HPDE6-E6E7 (cell line): ENCODE measurements at regions not wholly inside any gene's neighbourhood (a gene's known extent, or its start where the extent isn't known, plus 50 kb on each side); places are given as distances from the start of the nearest gene placed in this dataset.

ENCODE experiments used
- DNase-seq: peaks from one replicate; pipeline ENCODE4 v3.0.0; 2011; ENCODE audit warnings: missing footprints; ENCODE audit errors: extremely low spot score

- no peak for DNase-seq
Observed at GRCh38 chr14:98545181-98545580, 726.8 kb downstream of the BCL11B start.

- no peak for DNase-seq
Observed at GRCh38 chr14:98548071-98548686, 723.8 kb downstream of the BCL11B start.

DNA sequence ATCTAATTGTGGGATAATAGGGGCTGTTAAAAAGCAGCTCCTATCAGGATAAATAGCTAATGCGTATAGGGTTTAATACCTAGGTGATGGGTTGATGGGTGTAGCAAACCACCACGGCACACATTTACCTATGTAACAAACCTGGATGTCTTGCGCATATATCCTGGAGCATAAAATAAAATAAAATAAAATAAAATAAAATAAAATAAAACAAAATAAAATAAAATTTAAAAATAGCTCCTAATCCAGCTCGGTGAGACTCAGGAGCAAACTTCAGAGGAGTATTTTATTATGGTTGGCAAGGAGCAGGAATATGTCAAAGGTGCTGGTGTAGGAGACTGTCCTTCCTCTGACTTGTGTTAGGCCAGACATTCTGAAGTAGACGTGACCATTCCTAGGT is 721.0 kb downstream of the BCL11B start:
- no peak for DNase-seq

DNA sequence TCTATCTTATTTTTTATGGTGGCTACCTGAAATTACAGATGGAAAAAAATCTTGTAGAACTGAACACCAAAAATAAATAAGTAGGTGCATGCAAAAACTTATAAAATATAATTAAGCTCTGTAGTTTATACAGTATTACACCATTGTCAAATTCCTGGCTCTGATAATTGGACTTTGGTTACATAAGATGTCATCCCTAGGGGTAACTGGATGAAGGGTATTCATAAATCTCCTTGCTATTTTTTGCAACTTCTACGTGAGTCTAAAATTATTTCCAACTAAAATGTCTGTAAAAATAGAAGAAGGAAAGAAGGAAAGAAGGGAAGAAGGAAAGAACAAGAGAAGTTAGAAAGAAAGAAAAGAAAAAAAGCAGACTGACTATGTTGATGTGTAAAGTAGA is 716.6 kb downstream of the BCL11B start:
- DNase-seq: no peak

GRCh38 chr14:98564006-98564405 is 708.0 kb downstream of the BCL11B start:
- no peak for DNase-seq

GRCh38 chr14:98564541-98564940 is 707.5 kb downstream of the BCL11B start:
- peak; percentile 15 for DNase-seq

DNA sequence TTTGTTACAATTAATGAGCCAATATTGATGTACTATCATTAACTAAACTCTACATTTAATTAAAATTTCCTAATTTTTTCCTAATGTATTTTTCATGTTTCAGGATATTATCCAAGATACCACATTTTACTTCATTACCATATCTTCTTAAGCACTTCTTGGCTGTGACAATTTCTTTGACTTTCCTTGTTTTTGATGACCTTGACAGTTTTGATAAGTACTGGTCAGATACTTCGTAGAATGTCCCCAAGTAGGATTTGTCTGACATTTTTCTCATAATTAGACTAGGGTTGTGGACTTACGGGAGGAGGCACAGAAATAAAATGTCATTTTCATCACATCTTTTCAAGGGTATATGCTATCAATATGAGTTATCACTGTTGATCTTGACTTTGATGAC is 700.9 kb downstream of the BCL11B start:
- no peak for DNase-seq

- DNase-seq: no peak
Observed at GRCh38 chr14:98573082-98573481, 698.9 kb downstream of the BCL11B start.

GRCh38 chr14:98576463-98576862 is 695.5 kb downstream of the BCL11B start:
- no peak for DNase-seq

GRCh38 chr14:98578204-98578603 is 693.8 kb downstream of the BCL11B start:
- DNase-seq: peak; percentile 12

GRCh38 chr14:98579140-98579539 is 692.9 kb downstream of the BCL11B start:
- peak; percentile 40 for DNase-seq

DNA sequence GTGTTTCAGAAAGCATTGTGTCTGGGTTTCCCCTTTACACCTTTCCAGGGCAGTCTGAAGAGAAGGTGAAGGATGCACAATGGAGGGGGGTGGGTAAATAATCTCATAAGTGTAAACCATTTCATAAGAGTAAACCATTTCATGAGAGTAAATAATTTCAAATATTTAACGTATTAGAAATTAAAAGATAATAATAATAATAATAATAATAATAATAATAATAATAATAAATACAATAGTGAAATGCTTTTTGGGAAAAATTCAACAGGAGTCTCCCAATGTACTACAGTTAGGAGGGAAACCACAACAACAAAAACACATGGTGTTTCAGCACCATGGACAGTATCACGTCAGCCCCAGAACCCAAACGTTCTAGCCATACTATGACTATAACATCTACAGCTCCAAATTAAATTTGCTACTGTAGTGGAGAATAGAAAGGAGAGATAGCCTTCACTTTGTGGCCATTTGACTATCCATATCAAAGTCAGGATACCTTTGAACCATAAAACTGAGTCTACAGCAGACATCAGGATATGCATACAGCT is 691.8 kb downstream of the BCL11B start:
- DNase-seq: no peak

GRCh38 chr14:98582276-98582675 is 689.7 kb downstream of the BCL11B start:
- no peak for DNase-seq

GRCh38 chr14:98591161-98591560 is 680.8 kb downstream of the BCL11B start:
- no peak for DNase-seq

GRCh38 chr14:98592611-98593170 is 679.3 kb downstream of the BCL11B start:
- DNase-seq: no peak

- no peak for DNase-seq
Observed at GRCh38 chr14:98593361-98593761, 678.6 kb downstream of the BCL11B start.

DNA sequence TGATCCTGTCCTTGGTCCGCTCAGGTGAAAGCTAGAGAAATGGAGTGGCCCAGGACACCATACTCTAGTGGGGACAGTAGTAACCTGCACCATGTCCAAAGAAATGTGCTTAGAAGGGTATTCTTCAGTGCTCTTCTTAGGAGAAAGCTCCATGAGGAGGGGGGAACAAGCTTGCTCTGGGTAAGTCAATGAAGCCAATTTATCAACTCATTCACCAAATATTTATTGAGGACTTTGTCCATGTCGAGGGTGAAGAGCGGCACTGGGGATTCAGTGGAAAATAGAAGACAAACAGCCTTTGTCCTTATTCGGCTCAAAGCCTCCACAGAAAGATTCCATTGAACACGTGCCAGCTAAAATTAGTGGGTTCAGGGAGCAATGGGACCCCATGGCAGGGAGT is 677.8 kb downstream of the BCL11B start:
- no peak for DNase-seq

DNA sequence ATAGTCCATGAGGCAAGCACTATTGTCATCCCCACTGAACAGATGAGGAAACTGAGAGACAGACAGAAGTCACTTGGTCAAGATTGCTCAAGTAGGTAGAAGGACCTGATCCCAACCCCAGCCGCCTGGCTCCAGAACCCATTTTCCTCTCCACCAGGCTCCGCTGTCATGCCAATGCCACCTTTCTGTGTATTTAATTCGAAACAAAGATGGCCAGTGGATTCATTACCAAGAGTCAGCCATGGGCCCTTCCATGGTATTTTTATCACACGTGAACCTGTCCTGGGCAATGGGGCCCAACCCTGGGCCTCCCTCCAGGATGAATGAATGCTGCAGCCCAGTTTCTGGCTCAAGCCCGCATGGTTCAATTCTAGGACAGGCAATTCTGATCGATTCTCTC is 673.4 kb downstream of the BCL11B start:
- DNase-seq: no peak

DNA sequence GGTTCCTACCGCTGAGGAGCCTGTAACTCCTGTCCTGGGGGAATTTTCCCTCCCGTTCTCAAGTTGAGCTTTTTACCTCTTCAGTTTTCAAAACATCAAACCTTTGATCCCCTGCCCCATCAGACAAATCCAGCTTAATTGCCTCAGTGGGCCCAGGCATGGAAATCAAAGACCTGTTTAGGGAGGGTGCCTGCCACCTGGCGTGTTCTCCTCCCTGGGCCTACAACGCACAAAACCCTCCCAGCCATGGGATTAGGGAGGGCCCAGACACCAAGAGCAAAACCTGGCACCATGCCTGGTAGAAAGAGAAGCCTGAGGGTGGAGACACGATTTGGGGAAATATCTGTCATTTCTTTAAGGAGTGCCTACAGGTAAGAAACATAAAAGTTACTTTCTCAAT is 672.9 kb downstream of the BCL11B start:
- no peak for DNase-seq

- no peak for DNase-seq
Observed at GRCh38 chr14:98602983-98603382, 669.0 kb downstream of the BCL11B start.

- DNase-seq: no peak
Observed at GRCh38 chr14:98605043-98605442, 667.0 kb downstream of the BCL11B start.

DNA sequence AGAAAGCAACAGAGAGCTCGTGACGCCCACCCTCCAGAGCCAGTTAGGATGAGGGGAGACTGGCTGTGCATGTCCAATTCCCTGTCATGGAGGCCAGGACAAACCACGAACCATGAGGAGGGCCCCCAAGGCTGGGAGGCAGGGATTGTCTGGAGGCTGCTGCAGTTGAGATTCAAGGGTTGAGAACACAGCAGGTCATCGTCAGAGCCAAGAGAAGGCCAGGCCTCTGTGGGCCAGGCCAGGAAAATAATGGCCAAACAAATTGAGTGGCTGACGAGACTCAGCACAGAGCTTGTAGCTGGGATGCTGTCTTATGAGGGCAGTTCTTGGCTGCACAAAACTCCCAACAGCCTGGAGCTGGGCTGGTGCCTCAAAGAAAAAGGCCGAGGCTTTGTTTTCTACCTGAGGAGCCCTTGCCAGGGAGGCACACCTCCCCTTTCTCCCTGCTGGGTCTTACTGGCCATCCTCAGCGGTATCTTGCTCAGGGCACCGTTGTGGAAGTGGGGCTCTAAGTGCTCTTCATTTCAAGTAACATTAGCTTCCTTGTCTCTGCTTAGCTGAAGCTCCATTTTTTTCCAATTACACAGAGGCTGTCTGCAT is 665.9 kb downstream of the BCL11B start:
- DNase-seq: no peak

DNA sequence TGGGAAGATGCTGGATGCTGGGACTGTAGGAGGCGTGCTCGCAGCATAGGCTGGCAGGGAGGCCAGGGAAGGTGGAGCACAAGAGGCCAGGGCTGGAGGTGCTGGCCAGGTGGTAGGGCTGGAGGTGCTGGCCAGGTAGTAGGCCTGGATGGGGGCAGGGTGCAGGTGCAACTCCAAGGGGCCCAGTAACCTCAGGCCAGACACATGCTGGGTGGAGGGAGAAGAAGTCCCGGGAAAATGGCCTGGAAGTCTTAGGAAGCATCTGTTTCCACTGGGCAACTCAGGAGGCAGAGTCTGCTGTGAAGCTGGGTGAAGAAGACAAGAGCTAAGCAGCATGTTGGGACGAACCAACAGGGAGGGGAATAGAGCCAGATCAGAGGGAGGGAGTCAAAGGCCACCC is 665.2 kb downstream of the BCL11B start:
- no peak for DNase-seq
